ENCODE measurements at regions not wholly inside any gene's neighbourhood (a gene's known extent, or its start where the extent isn't known, plus 50 kb on each side); places are given as distances from the start of the nearest gene placed in this dataset.
"Not testable (repeated sequence)": the region's sequence is repeated elsewhere in the genome, so short reads cannot be mapped to it uniquely, and the experiment has no call there.

GRCh38 chr3:197459571-197459970 lies 96.2 kb downstream of the BDH1 start:
- H3K36me3 ChIP-seq; H3K9me3 ChIP-seq; intact Hi-C loops (cut with DNase I); H3K4me1 ChIP-seq (replicated peaks); H3K27me3 ChIP-seq (replicated peaks; ENCODE audit: insufficient read depth); DNase-seq (ENCODE audit: low spot score); H3K27ac ChIP-seq; H3K4me3 ChIP-seq: not testable (repeated sequence)
- WGBS, result 62% methylated on average over 16 of the region's 19 CpGs

GRCh38 chr3:197458906-197459470 lies 96.8 kb downstream of the BDH1 start:
- Histone ChIP-seq H3K9me3 (no peaks in the 10 kb centered on the region), H3K4me1 (replicated peaks) (no peaks in the 10 kb centered on the region), H3K27me3 (replicated peaks; ENCODE audit: insufficient read depth) (no peaks in the 10 kb centered on the region), H3K36me3 (no peaks in the 10 kb centered on the region), H3K27ac (no peak overlapping the region), H3K4me3 (no peak overlapping the region)
- intact Hi-C loops (cut with DNase I), result no loop called here
- no peak for TF ChIP-seq POLR2AphosphoS5 (IDR thresholded peaks at IDR 0.05)
- no peak for TF ChIP-seq CTCF (IDR thresholded peaks at IDR 0.05)
- no peak for TF ChIP-seq POLR2A (IDR thresholded peaks at IDR 0.05)
- 90% methylated on average over 11 of the region's 11 CpGs for WGBS
- no peak for DNase-seq (ENCODE audit: low spot score)

GRCh38 chr3:197458179-197458707 lies 97.5 kb downstream of the BDH1 start:
- TF ChIP-seq POLR2AphosphoS5 (IDR thresholded peaks at IDR 0.05), result no peak
- peak in 2 of 4 experiments; percentile 7 to 52 for TF ChIP-seq CTCF (IDR thresholded peaks at IDR 0.05)
- 63% methylated on average over 11 of the region's 11 CpGs for WGBS

GRCh38 chr3:197456261-197457091 lies 99.3 kb downstream of the BDH1 start:
- H3K4me1 ChIP-seq (replicated peaks), result no peaks in the 10 kb centered on the region
- H3K9me3 ChIP-seq, result no peaks in the 10 kb centered on the region
- intact Hi-C loops (cut with DNase I), result no loop called here
- H3K27ac ChIP-seq, result peak overlapping the region; percentile 30 to 48
- TF ChIP-seq CTCF (IDR thresholded peaks at IDR 0.05) (no peak), POLR2A (IDR thresholded peaks at IDR 0.05) (no peak), POLR2AphosphoS5 (IDR thresholded peaks at IDR 0.05) (peak; percentile 58)
- peak; percentile 64 for DNase-seq (ENCODE audit: low spot score)
- 11% methylated on average over 42 of the region's 47 CpGs for WGBS
- H3K27me3 ChIP-seq (replicated peaks; ENCODE audit: insufficient read depth), result no peaks in the 10 kb centered on the region
- no peaks in the 10 kb centered on the region for H3K36me3 ChIP-seq
- H3K4me3 ChIP-seq, result peak overlapping the region; percentile 29 to 33

More at GRCh38 chr3:197458179-197458707, 97.5 kb downstream of the BDH1 start:
- intact Hi-C loops (cut with DNase I), result no loop called here
- no peaks in the 10 kb centered on the region for H3K36me3 ChIP-seq
- H3K9me3 ChIP-seq, result no peaks in the 10 kb centered on the region
- no peak for DNase-seq (ENCODE audit: low spot score)
- H3K27me3 ChIP-seq (replicated peaks; ENCODE audit: insufficient read depth), result no peaks in the 10 kb centered on the region
- H3K27ac ChIP-seq, result no peak overlapping the region
- H3K4me1 ChIP-seq (replicated peaks), result no peaks in the 10 kb centered on the region
- H3K4me3 ChIP-seq, result no peak overlapping the region

GRCh38 chr3:197454841-197455240 lies 100.9 kb downstream of the BDH1 start:
- H3K27me3 ChIP-seq (replicated peaks; ENCODE audit: insufficient read depth); H3K36me3 ChIP-seq; H3K4me3 ChIP-seq; H3K4me1 ChIP-seq (replicated peaks); DNase-seq (ENCODE audit: low spot score); intact Hi-C loops (cut with DNase I); H3K27ac ChIP-seq; H3K9me3 ChIP-seq: not testable (repeated sequence)
- WGBS, result 86% methylated on average over 2 of the region's 2 CpGs
